GM12872 (cell line): ENCODE measurements at regions not wholly inside any gene's neighbourhood (a gene's known extent, or its start where the extent isn't known, plus 50 kb on each side); places are given as distances from the start of the nearest gene placed in this dataset.

ENCODE experiments used
- TF ChIP-seq, protein P1 (sequence below): IDR thresholded peaks from 3 replicates; pipeline ENCODE4 v1.5.1; 2011; ENCODE audit warnings: low read depth, mild to moderate bottlenecking, low read length, moderate library complexity; ENCODE audit not compliant: insufficient read depth

- TF ChIP-seq, protein P1, sequence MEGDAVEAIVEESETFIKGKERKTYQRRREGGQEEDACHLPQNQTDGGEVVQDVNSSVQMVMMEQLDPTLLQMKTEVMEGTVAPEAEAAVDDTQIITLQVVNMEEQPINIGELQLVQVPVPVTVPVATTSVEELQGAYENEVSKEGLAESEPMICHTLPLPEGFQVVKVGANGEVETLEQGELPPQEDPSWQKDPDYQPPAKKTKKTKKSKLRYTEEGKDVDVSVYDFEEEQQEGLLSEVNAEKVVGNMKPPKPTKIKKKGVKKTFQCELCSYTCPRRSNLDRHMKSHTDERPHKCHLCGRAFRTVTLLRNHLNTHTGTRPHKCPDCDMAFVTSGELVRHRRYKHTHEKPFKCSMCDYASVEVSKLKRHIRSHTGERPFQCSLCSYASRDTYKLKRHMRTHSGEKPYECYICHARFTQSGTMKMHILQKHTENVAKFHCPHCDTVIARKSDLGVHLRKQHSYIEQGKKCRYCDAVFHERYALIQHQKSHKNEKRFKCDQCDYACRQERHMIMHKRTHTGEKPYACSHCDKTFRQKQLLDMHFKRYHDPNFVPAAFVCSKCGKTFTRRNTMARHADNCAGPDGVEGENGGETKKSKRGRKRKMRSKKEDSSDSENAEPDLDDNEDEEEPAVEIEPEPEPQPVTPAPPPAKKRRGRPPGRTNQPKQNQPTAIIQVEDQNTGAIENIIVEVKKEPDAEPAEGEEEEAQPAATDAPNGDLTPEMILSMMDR: no peak
These were observed 52.7 kb upstream of the ZCCHC13 start for GRCh38 chrX:74251006-74251930.

GRCh38 chrX:74250574-74250973 is 53.4 kb upstream of the ZCCHC13 start:
- TF ChIP-seq, protein P1: no peak

GRCh38 chrX:74249963-74250362 is 54.0 kb upstream of the ZCCHC13 start:
- TF ChIP-seq, protein P1: no peak

- TF ChIP-seq, protein P1: no peak
These were observed 55.1 kb upstream of the ZCCHC13 start for GRCh38 chrX:74248889-74249288.

- TF ChIP-seq, protein P1: no peak
These were observed 57.5 kb upstream of the ZCCHC13 start for GRCh38 chrX:74246524-74246923.

GRCh38 chrX:74242484-74243138 is 61.4 kb upstream of the ZCCHC13 start:
- TF ChIP-seq, protein P1: no peak

GRCh38 chrX:74242050-74242449 is 61.9 kb upstream of the ZCCHC13 start:
- TF ChIP-seq, protein P1: no peak
